ENCODE measurements at regions not wholly inside any gene's neighbourhood (a gene's known extent, or its start where the extent isn't known, plus 50 kb on each side); places are given as distances from the start of the nearest gene placed in this dataset.

DNA sequence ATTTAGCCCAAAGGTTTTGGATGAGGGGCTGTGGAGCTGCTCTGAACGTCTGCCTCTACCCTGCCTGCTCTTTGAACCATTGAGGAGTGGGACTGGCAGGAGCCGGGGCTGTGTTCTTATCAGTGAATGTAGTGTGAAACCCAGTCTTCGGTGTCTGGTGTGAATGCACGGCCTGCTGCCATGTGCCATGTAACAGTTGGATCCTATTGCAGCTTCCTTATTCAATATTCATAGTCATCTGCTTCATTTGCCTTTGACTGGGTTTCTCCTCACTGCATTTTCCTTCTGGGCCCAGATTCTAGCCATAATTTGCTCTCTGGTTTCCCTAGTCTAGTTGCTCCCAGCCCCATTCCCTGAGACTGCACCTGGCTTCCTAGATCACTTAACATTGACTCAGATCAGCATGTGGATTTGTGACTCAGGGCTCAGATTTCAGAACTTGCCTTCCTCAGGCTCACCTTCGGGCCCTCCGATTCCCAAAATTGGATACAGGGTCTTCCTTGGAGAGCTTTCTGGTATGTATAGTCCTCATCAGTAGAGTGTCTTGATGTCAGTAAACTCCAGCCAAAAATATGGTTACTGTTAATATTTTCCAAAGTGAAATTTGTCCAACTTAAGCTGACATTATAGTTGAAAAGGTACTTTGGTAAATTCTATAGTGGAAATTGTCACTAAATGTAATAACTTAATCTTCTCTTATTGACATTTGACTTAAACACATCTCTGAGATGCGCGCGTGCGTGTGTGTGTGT, 94.0 kb upstream of the DDIT4L start:
- TF ChIP-seq CTCF (IDR thresholded peaks at IDR 0.05; ENCODE audit: insufficient read depth, low read depth, low read length) (no peak), EZH2 (IDR thresholded peaks at IDR 0.05; ENCODE audit: insufficient read depth, low read length) (no peak)
